ENCODE measurements at regions not wholly inside any gene's neighbourhood (a gene's known extent, or its start where the extent isn't known, plus 50 kb on each side); places are given as distances from the start of the nearest gene placed in this dataset.

GRCh38 chrX:75673468-75673867 lies 111.6 kb downstream of the MAGEE2 start:
- ChIA-PET POLR2A (ENCODE audit: unreplicated experiment) (no interaction called here), CTCF (no interaction called here)
- Histone ChIP-seq H2AK9ac (replicated peaks; ENCODE audit: low read depth, low read length, poor library complexity) (no peak overlapping the region), H3K4ac (ENCODE audit: low read depth, low read length) (no peak overlapping the region), H3K18ac (ENCODE audit: low read depth, low read length) (no peak overlapping the region), H3K27me3 (ENCODE audit: control insufficient read depth, insufficient read depth, low read length) (no peaks in the 10 kb centered on the region), H4K8ac (ENCODE audit: low read depth in 2 of 2, low read length in 2 of 2) (no peak overlapping the region), H2BK5ac (ENCODE audit: low read depth, low read length, poor library complexity, severe bottlenecking) (no peak overlapping the region), H3K56ac (ENCODE audit: extremely low read depth, insufficient read depth, low read length) (no peak overlapping the region), H3K9me3 (ENCODE audit: control insufficient read depth, insufficient read depth, low read length) (peaks cover 3% of the 10 kb centered on the region; the same call in 1 of the 2 replicates), H3K4me2 (ENCODE audit: low read depth, low read length) (no peak overlapping the region), H3K4me3 (ENCODE audit: insufficient read depth, low read depth, low read length) (no peak overlapping the region), H3K27ac (ENCODE audit: insufficient read depth, low read length) (no peak overlapping the region), H4K5ac (ENCODE audit: low read depth, low read length) (no peak overlapping the region), H4K91ac (ENCODE audit: insufficient read depth, low read depth, low read length) (no peak overlapping the region), H3K9ac (ENCODE audit: low read depth, low read length) (no peak overlapping the region), H3K9me1 (ENCODE audit: insufficient read depth, low read length) (no peaks in the 10 kb centered on the region), H3K23ac (ENCODE audit: low read depth, low read length) (no peak overlapping the region), H2AK5ac (ENCODE audit: low read depth, low read length) (no peak overlapping the region), H3K79me1 (ENCODE audit: low read depth in 1 of 2, low read length in 2 of 2) (no peaks in the 10 kb centered on the region), H3K4me1 (ENCODE audit: control insufficient read depth, insufficient read depth, low read length) (no peaks in the 10 kb centered on the region), H2AFZ (replicated peaks; ENCODE audit: low read length, poor library complexity) (no peak overlapping the region), H2BK20ac (ENCODE audit: low read depth, low read length) (no peak overlapping the region), H2BK120ac (ENCODE audit: low read depth, low read length) (no peak overlapping the region), H4K20me1 (ENCODE audit: insufficient read depth, low read length) (no peaks in the 10 kb centered on the region), H3K14ac (replicated peaks; ENCODE audit: low read depth, low read length) (no peak overlapping the region), H3K36me3 (ENCODE audit: control insufficient read depth, insufficient read depth, low read length) (no peaks in the 10 kb centered on the region), H2BK15ac (ENCODE audit: low read depth, low read length) (no peak overlapping the region)
- DNase-seq, result no peak
- WGBS, 2 experiments (ENCODE audit: extremely low coverage in 2 of 2, insufficient read length in 1 of 2), result 0% methylated on average over 1 of the region's 2 CpGs; no CpG with 5 or more reads in 1 of the 2 experiments
- no peak for ATAC-seq (ENCODE audit: low read depth)
- intact Hi-C loops (cut with micrococcal nuclease) (no loop called here), in situ Hi-C loops (cut with MboI; ENCODE audit: low sequenced_read_pairs) (no loop called here), dilution Hi-C loops (cut with HindIII; ENCODE audit: low sequenced_read_pairs, unreplicated experiment) (no loop called here)
- BruUV-seq (replicated peaks), result no TSS peak
- TF ChIP-seq BHLHE40 (IDR thresholded peaks at IDR 0.05; ENCODE audit: low read depth, low read length) (no peak), RCOR1 (IDR thresholded peaks at IDR 0.05; ENCODE audit: insufficient replicate concordance, low read length) (no peak), CEBPB (IDR thresholded peaks at IDR 0.05; ENCODE audit: low read depth, low read length) (no peak), ELK1 (IDR thresholded peaks at IDR 0.05; ENCODE audit: borderline replicate concordance, low read depth, low read length) (no peak), SMC3 (IDR thresholded peaks at IDR 0.05; ENCODE audit: low read depth, low read length) (no peak), USF2 (IDR thresholded peaks at IDR 0.05; ENCODE audit: low read depth, low read length) (no peak), RAD21 (IDR thresholded peaks at IDR 0.05; ENCODE audit: low read length) (no peak), RFX5 (IDR thresholded peaks at IDR 0.05; ENCODE audit: low read depth, low read length) (no peak), MXI1 (IDR thresholded peaks at IDR 0.05; ENCODE audit: borderline replicate concordance, low read depth, low read length) (no peak), POLR2A (IDR thresholded peaks at IDR 0.05; ENCODE audit: low read depth, low read length) (no peak), FOS (IDR thresholded peaks at IDR 0.05; ENCODE audit: low read depth, low read length) (no peak), MAFK (IDR thresholded peaks at IDR 0.05; ENCODE audit: low read depth, low read length) (no peak), NFE2L2 (IDR thresholded peaks at IDR 0.05; ENCODE audit: low read depth, low read length) (no peak), CHD1 (IDR thresholded peaks at IDR 0.05; ENCODE audit: low read depth, low read length) (no peak), MAZ (IDR thresholded peaks at IDR 0.05; ENCODE audit: borderline replicate concordance, low read depth, low read length) (no peak)
- TF ChIP-seq, protein P1, sequence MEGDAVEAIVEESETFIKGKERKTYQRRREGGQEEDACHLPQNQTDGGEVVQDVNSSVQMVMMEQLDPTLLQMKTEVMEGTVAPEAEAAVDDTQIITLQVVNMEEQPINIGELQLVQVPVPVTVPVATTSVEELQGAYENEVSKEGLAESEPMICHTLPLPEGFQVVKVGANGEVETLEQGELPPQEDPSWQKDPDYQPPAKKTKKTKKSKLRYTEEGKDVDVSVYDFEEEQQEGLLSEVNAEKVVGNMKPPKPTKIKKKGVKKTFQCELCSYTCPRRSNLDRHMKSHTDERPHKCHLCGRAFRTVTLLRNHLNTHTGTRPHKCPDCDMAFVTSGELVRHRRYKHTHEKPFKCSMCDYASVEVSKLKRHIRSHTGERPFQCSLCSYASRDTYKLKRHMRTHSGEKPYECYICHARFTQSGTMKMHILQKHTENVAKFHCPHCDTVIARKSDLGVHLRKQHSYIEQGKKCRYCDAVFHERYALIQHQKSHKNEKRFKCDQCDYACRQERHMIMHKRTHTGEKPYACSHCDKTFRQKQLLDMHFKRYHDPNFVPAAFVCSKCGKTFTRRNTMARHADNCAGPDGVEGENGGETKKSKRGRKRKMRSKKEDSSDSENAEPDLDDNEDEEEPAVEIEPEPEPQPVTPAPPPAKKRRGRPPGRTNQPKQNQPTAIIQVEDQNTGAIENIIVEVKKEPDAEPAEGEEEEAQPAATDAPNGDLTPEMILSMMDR (conservative IDR thresholded peaks at IDR 0.05; ENCODE audit: low read depth, low read length), result no peak
